Limb (tissue), 2 donors: ENCODE measurements at regions not wholly inside any gene's neighbourhood (a gene's known extent, or its start where the extent isn't known, plus 50 kb on each side); places are given as distances from the start of the nearest gene placed in this dataset.
"Not testable (repeated sequence)": the region's sequence is repeated elsewhere in the genome, so short reads cannot be mapped to it uniquely, and the experiment has no call there.

Experiments
- DNase-seq, 2 donors: peaks; one replicate each; pipeline ENCODE4 v3.0.0-alpha.2; 2016; ENCODE audit errors: extremely low spot score in 2 of 2

- no peak for DNase-seq
Measured at GRCh38 chr6:125354649-125355048, 52.9 kb upstream of the HDDC2 start.

- DNase-seq = no peak
Measured at GRCh38 chr6:125356884-125357283, 55.1 kb upstream of the HDDC2 start.

GRCh38 chr6:125357515-125358256 lies 55.9 kb upstream of the HDDC2 start:
- DNase-seq = peak; percentile 33 to 59

- DNase-seq = no peak
Measured at GRCh38 chr6:125358898-125359297, 57.1 kb upstream of the HDDC2 start.

- DNase-seq = no peak
Measured at GRCh38 chr6:125361868-125362267, 60.1 kb upstream of the HDDC2 start.

- peak; percentile 38 to 84 for DNase-seq
Measured at GRCh38 chr6:125363039-125363823, 61.5 kb upstream of the HDDC2 start.

- DNase-seq = no peak
Measured at GRCh38 chr6:125363824-125364165, 62.0 kb upstream of the HDDC2 start.

GRCh38 chr6:125365230-125365629 lies 63.5 kb upstream of the HDDC2 start:
- no peak for DNase-seq

- DNase-seq = no peak
Measured at GRCh38 chr6:125367036-125367782, 65.4 kb upstream of the HDDC2 start.

GRCh38 chr6:125370343-125370742 lies 68.6 kb upstream of the HDDC2 start:
- no peak for DNase-seq

GRCh38 chr6:125375013-125375412 lies 73.2 kb upstream of the HDDC2 start:
- DNase-seq = no peak

GRCh38 chr6:125375821-125376220 lies 74.1 kb upstream of the HDDC2 start:
- no peak for DNase-seq

GRCh38 chr6:125377621-125378020 lies 75.9 kb upstream of the HDDC2 start:
- DNase-seq = peak in 1 of 2 donors; percentile 12

GRCh38 chr6:125379174-125379573 lies 77.4 kb upstream of the HDDC2 start:
- DNase-seq = no peak

- no peak for DNase-seq
Measured at GRCh38 chr6:125380474-125380873, 78.7 kb upstream of the HDDC2 start.

- DNase-seq = not testable (repeated sequence)
Measured at GRCh38 chr6:125386337-125386736, 84.6 kb upstream of the HDDC2 start.

GRCh38 chr6:125392682-125393081 lies 90.9 kb upstream of the HDDC2 start:
- no peak for DNase-seq

GRCh38 chr6:125393449-125393858 lies 91.7 kb upstream of the HDDC2 start:
- DNase-seq = no peak

- no peak for DNase-seq
Measured at GRCh38 chr6:125406741-125407140, 105.0 kb upstream of the HDDC2 start.

- no peak for DNase-seq
Measured at GRCh38 chr6:125414507-125414906, 112.7 kb upstream of the HDDC2 start.

- no peak for DNase-seq
Measured at GRCh38 chr6:125415913-125416312, 114.1 kb upstream of the HDDC2 start.

GRCh38 chr6:125421836-125422235 lies 120.1 kb upstream of the HDDC2 start:
- peak in 1 of 2 donors; percentile 37 for DNase-seq
